HG02885 (cell line): ENCODE measurements at regions not wholly inside any gene's neighbourhood (a gene's known extent, or its start where the extent isn't known, plus 50 kb on each side); places are given as distances from the start of the nearest gene placed in this dataset.
"Not testable (repeated sequence)": the region's sequence is repeated elsewhere in the genome, so short reads cannot be mapped to it uniquely, and the experiment has no call there.

ENCODE experiments used
- ATAC-seq: cut with Tn5 transposase; IDR thresholded peaks from one replicate; pipeline ENCODE4 v1.9.1; 2021; ENCODE audit warnings: mild to moderate bottlenecking; ENCODE audit not compliant: unreplicated experiment, poor library complexity

DNA sequence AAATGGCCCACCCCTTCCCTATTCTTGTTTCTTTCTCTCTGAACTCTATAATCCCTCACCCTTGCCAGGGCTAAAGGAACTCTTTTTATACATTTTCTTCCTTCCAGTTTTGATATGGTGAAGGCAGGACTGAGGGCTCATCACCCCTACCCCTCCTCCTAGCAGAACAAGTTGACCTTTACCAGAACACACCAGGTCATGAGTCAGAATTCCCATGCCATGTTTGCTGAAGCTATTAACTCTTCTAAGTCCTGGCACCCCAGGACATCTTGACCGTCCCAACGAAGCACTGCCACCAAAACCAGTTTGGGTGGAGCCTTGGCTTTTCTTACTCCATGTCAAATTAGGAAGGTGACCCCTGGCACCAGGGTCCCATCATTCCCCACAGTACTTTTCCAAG is 57.5 kb upstream of the DYNLT3 start:
- no peak for ATAC-seq

DNA sequence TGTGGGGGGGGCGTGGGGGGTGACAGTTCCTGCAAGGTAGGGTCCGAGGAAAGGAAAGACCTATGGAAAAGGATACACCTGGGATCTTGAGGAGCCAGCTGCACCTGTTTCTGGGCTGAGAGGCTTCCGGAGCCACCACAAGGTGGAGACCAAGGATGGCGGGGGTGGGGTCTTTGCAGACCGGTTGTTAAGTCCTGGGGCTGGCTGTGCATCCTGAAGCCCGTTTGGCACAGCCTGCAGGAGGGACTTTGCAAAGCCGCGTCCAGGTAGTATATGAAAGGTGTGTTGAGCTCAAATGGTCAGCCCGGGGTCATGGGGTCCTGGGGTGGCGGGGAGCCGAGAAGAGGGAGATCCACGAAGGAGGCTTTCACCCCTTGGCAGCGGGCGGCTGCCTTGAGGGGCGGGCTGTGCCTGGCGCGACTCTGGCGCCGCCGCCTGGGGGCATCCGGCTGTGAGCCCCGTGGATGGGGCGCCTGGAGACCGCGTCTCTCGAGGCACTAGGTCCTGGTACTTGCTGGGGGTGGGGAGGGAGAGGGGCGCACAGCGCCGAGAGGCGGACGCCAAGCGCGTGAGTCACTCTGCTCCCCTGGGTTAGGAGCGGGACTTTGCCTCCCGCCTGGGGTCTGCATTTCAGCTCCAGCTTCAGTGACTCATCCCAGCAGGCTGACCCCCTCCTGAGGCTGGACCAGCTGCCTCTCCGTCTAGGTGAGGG is 58.2 kb upstream of the DYNLT3 start:
- no peak for ATAC-seq

- no peak for ATAC-seq
Observed at GRCh38 chrX:37906357-37906756, 59.0 kb upstream of the DYNLT3 start.

DNA sequence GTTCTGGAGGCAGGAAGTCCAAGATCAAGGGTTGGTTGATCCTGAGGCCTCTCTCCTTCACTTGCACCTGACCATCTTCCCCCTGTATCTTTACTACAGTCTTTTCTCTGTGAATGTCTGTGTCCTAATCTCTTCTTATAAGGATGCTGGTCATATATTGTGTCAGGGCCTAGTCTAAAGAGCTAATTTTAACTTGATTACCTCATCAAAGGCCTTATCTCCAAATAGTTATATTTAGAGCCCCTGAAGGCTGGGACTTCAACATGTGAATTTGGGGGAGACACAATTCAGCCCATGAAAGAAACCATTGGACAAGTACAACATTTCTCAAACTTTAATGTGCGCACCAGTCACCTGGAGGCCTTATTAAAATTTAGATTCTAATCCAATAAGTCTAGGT is 62.8 kb upstream of the DYNLT3 start:
- no peak for ATAC-seq

DNA sequence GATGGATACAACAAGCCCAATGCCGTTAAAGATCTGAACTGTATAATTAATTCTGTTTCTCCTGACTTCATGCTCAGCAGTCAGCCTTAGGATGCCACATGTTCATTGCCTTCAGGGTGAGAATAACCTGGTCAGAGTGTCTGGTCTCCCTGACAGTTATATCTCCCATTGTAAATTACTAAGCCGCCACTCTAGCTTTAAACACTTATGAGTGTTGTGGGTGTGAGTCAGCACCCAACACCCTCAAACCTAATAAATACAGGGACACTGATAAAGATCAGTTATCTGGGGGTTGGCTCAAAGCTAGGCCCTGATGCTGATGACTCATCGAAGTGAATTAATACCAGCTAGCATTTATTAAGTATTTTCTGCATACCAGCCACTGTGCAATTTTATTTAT is 64.9 kb upstream of the DYNLT3 start:
- no peak for ATAC-seq

GRCh38 chrX:37912777-37913176 is 65.4 kb upstream of the DYNLT3 start:
- ATAC-seq = no peak

DNA sequence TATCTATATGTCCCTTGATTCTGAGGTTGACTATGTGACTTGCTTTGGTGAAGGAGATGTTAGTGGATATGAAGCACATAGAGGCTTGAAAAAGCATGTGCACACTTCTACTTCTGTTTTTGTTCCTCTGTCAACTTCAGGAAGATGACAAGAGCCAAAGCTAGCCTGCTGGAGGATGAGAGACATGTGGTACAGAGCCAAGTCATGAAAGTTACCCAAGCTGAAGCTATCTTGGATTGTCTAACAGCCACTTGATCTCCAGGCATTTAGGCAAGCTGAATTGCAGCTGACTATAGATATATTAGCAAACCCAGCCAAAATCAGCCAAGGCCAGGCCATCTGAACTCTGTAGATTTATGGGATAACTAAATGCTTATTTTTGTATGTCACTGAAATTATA is 70.8 kb upstream of the DYNLT3 start:
- no peak for ATAC-seq

DNA sequence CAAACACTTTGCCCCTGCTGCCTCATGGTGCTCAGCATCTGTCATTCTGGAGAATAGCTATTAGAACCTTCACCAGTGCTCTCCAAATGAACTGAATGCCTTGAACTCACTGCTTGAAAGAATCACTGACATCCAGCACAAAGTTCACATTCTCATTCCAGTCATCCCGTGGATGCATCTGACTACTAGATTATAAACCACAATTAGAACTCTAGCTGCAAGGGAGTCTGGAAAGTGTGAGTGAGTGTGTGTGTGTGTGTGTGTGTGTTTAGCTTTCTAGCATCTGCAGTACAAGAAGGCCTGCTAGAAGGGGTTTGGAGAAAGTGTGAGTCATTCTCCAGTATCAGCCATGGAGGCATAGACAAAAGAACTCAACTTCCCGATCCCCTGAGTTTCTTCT is 71.3 kb upstream of the DYNLT3 start:
- ATAC-seq = no peak

DNA sequence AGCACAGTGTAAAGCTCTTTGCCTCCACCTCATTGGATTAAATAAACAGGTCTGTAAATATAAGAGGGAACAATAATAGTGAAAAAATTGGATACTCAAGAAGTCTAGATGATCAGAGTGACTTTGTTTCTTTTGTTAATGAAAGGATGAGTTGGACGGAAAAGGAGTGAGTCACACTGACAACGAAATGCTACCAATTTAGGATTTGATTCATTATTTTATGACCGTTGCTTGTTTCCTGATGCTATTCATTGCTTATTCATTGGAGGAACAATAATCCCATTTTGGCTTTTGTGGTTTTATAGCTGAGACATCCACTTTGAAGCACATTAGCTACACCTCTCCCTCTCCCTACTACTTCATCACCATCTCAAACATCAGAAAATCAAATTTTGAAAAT is 74.4 kb upstream of the DYNLT3 start:
- no peak for ATAC-seq

DNA sequence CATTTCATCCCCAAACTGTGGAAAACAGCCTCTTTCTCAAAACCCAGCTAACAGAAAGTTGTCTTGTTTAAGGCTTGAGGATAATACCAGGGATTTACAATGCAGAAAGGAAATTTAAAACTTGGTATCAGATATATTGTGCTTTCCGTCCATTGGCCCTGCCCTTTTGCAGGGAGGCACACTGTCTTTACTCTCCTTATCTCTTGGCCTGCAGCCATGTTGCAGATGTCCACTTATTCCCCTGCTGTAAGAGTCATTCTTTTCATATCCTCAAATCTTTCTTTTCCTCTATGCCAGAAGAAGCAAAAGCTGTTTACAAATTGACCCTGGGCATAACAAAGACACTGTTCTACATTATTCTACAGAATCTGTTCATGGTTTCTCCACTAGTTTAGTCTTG is 75.6 kb upstream of the DYNLT3 start:
- no peak for ATAC-seq

DNA sequence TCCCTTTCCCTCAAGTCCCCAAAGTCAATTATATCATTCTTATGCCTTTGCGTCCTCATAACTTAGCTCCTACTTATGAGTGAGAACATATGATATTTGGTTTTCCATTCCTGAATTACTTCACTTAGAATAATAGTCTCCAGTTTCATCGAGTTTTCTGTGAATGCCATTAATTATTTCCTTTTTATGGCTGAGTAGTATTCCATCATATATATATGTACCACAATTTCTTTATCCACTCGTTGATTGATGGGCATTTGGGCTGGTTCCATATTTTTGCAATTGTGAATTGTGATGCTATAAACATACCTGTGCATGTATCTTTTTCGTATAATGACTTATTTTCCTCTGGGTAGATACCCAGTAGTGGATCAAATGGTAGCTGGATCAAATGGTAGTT is 78.4 kb upstream of the DYNLT3 start:
- ATAC-seq = not testable (repeated sequence)

- ATAC-seq = peak; percentile 56
Observed at GRCh38 chrX:37926700-37927099, 79.3 kb upstream of the DYNLT3 start.

DNA sequence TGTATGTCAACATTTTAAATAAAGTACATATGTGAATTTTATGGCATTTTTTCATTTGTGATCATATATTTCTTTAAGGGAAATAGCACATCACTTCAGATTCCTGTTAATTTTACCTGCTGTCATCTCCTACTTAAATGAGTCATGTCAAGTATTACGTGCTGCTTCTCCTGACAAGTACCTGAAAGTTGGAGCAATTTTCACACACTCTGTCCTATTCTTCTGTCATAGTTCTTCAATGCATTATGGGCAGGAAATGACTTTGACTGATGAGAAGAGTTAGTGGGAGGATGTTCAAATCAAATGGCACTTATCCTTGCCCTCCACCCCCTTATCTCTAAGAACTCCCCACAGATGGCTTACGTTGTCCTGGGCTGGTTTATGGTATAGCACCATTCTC is 64.2 kb upstream of the SYTL5 start:
- ATAC-seq = no peak

DNA sequence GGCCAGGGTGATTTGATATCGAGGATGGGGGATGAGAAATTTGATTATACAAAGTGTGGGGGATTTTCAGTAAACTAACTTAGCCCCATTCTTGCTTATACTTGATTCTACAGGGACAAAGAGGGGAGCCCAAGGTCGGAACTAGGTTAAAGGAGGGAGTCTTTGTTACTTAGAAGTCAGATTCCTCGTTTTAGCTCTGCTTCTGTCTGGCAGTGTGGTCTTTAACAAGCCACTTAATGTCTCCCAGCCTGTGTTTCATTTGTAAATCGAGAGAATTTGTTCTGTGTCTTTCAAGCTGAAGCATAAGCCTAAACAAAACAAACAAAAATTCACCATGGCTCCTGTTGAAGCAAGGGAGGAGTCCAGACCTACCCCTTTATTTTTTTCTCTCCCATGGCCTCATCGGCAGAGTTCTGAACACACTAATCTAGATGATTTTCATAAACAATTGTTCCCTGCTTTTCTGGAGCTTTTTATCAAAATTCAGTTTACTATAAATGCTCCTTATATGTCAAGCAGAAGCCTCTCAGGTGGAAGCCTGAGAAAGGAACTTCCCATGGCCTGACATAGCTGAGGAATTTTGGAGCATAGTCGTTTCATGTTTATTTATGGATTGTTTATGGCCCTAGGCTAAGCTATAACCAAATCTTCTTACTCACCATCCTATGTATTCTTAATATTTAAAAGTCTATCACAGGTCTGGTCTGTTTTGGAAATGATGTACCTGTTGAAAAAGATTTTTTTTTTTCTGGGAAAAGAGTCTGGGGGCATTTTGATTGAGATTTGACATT is 62.6 kb upstream of the SYTL5 start:
- no peak for ATAC-seq

GRCh38 chrX:37946197-37946596 is 60.2 kb upstream of the SYTL5 start:
- ATAC-seq = no peak

DNA sequence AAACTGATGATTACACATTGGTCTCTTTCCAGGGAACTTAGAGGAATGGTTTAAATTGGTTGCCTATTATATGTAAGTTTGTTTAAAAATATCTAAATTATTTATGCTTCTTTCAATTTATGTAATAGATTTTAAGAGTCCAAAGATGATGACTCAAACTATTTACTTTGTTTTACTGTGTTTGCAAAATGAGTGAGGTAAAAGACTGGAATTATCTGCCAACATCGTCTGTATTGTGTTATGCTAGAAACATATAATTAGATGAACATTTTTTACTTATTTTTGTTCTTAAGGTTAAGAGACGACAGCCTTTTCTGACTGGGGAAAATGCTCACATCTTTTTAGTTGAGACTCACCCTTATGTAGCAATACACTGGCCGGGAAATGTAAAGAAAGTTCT is 51.1 kb upstream of the SYTL5 start:
- ATAC-seq = no peak

DNA sequence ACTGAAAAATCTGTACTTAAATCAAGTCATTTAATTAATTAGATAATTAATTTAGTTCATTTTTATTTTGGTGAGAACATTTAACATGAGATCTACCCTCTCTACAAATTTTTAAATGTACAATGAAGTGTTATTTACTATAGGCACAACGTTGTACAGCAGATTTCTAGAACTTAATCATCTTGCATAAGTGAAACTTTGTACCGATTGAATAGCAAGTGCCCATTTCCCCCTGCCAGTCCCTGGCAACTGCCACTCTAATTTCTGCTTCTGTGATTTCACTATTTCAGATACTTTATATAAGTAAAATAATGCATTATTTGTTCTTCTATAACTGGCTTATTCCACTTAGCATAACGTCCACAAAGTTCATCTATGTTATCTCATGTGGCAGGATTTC is 50.1 kb upstream of the SYTL5 start:
- ATAC-seq = no peak
